GM21576 (cell line): ENCODE measurements at regions not wholly inside any gene's neighbourhood (a gene's known extent, or its start where the extent isn't known, plus 50 kb on each side); places are given as distances from the start of the nearest gene placed in this dataset.

Source experiments
- ATAC-seq: cut with Tn5 transposase; IDR thresholded peaks from one replicate; pipeline ENCODE4 v1.9.1; 2021; ENCODE audit warnings: mild to moderate bottlenecking, moderate library complexity; ENCODE audit not compliant: unreplicated experiment

- ATAC-seq = no peak
Measured at GRCh38 chr6:110033101-110033500, 55.0 kb downstream of the GPR6 start.

DNA sequence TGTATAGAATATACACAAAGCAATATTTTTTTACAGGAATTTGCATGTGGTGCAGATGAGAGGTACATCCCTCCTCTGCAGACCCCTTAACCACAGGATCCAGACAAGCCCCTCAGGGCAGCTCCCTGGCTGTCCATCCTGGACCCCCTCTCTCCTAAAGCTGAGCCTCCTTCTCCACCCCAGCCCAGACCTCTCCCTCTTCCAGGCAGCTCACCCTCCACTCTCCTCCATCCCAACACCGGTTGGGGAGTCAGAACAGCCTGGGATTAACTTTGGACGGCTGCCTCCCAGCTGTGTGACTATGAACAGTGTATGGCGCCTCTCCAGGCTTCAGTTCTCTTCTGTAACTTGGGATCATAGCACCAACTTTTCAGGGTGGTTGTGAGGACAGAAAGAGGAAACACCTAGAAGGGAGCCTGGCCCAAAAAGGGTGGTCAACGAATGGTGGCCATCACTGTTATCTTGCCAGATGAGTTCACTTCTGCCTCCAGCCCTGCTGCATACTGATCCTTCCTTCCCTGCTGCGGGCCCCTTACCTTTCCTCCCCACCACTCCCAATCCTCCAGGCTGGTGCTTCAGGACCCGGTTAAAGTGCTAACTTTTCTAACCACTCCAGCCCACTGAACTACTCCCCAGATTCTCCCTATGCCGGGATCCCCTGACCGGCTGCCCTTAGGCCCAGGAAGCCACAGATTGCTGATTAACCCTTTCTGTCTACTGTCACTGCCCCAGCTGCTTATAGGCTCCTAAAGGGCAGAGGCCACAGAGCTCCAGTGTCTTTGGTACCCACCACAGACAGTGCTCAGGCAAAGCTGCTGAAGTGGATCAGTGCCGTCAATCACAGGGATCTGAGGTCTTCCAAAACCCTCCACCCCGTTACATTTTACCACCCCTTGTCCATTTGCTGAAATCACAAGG lies 55.9 kb downstream of the GPR6 start:
- no peak for ATAC-seq

- no peak for ATAC-seq
Measured at GRCh38 chr6:110034667-110035036, 56.5 kb downstream of the GPR6 start.

DNA sequence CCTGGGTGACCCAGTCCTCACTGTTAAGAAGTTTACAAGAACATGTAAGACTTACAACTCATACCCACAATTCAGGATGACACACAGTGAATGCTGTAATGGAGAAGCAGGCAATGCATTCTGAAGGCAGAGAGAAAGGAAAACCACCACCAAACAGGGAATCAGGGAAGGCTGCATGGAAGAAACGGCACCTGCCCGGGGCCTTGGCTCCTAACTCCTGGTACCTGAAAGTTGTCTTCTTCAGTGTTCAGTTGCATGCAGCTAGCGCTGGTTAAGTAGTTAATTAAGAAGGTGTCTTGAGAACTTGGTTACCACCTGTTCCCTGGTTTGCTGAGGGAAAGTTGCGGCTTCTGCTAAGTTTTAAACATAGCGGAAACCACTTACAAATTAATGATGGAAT lies 57.2 kb downstream of the GPR6 start:
- ATAC-seq = no peak

DNA sequence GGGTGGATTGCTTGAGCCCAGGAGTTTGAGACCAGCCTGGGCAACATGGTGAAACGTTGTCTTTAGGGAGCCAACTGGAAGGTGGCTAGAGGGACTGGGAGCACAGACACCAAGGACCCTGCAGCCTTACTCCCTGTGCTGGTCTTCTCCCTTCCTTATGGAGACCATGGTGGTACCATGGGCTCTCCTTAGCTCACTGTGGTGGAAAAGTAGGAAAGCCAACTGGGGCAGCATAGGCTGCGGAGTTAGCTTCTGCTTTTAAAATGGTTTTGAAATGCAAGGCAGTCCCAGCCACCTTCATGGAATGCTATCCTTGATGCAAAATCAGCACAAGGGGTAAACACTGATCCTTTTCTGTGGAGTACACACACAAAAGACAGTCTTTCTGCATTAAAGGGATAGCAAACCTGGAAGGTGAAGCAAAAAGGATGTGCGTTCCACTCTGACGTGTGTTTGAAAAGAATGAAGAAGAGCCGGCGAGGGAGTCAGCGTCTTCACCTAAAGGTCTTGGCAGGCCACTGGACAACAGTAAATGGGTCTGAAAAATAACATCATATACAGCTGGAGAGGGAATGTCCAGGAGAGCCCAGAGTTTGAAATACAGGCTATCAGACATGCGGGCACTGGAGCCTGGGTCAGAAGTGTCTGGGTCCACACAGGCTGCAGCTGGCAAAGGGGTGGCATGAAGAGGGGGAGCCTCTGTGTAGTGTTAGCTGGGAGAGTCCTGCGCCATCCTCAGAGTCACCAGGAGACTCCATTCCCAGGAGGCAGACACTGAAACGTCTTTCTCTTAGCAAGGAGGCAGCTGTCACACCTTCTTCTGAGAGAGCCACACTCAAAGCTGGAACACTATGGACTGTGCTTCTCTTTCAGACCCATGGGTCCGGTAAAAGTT lies 58.5 kb downstream of the GPR6 start:
- ATAC-seq = no peak

DNA sequence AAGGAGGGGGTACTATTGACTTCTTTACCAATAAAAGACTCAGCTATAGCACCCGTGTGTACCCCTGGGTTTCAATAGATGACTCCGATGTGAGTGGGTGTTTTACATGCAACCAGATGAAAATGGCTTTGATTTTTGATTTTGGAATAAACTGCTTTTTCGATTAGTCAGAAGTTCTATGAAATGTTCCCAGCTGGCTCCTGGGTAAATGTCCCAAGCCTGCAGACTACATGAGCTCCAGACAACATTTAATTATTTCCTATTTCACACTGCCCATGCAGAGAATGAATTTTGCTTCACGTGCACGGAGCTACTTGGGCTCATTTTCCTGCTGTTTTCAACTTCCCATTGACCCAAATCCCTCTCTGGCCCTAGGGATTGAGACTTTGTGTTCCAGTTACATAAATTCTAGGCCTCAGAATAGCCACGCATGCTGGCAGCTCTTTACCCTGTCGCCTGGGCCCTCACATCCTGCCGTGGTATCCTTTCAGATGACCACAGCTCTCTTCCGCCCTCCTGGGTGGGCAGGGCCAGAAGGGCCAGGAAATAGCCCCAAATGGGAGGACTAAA lies 59.7 kb downstream of the GPR6 start:
- ATAC-seq = no peak

DNA sequence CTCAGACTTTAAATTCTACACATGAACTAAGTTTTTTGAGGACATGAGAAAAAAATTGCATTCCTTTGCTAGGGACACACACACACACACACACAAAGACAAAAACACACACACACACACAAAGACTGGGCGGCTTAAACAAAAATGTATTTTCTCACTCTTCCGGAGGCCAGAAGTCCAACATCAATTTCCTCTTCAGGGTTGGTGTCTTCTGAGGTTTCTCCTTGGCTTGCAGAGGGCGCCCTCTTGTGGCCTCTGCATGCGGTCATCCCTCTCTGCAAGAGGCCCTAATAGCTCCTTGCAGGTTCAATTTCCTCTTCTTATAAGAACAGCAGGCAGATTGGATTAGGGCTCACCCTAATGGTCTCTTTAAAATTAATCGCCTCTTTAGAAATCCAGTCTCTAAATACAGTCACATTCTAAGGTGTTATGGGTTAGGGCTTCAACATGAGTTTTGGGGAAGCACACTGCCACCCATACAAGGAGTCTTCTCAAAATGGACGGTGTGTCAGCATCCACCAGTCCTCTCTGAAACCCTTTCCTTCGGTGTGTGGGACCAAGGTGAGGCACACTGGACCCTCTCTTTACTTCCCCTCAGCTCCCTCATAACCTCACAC lies 61.4 kb downstream of the GPR6 start:
- peak; percentile 71 for ATAC-seq

- ATAC-seq = peak; percentile 36
Measured at GRCh38 chr6:110039981-110040383, 61.9 kb downstream of the GPR6 start.

- no peak for ATAC-seq
Measured at GRCh38 chr6:110040716-110041115, 62.6 kb downstream of the GPR6 start.

- ATAC-seq = no peak
Measured at GRCh38 chr6:110041126-110041525, 63.0 kb downstream of the GPR6 start.

- ATAC-seq = no peak
Measured at GRCh38 chr6:110041830-110042229, 63.7 kb downstream of the GPR6 start.

DNA sequence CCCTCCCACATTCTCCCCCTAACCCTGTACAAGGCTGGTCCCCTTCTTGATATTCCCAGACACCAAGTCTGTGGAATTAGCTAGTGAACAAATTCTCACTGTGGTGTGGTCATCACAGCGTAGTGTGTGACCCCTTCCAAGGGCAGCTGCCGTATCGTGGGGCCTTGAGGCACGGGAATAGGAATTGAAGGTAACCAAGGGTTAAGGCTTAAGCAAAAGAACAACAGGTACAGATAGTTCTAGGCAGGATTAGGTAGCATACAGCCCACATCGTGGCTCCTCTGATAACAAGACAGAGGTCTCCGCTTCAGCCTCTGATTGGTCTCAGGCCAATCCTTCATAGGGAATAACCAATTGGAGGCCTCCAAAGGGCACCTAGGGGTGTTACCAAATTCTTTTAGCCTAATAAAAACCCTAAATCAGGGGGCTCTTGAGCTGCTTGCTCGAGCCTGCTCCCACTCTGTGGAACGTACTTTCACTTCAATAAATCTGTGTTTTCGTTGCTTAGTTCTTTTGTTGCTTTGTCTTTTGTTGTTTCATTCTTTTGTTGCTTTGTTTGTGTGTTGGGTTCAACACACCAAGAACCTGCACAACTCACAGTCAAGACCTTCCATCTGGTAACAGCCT lies 64.7 kb downstream of the GPR6 start:
- no peak for ATAC-seq

DNA sequence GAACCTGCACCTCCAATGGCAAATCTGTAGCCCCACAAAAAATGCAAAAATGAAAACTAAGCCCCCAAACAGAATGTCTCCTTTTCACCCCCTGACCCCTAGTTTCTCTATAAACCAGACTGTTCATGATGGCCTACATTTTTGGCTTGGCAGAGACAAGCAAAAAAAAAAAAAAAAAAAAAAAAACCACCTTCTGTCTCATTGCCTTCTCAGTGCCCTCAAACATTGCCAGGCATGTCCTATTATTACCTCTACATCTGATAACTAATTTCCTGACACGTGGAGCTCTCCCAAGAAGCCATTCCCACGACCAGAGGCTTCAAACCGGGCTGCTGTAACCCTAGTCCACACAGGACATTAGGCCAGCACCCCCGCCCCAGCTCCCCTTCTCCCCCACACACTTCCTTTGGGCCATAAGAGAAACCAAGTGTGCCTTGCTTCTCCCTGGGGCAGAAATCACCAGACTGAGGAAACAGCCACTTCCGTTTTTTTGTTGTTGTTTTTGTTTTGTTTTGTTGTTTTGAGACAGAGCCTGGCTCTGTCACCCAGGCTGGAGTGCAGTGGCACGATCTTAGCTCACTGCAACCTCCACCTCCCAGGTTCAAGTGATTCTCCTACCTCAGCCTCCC lies 65.4 kb downstream of the GPR6 start:
- no peak for ATAC-seq

DNA sequence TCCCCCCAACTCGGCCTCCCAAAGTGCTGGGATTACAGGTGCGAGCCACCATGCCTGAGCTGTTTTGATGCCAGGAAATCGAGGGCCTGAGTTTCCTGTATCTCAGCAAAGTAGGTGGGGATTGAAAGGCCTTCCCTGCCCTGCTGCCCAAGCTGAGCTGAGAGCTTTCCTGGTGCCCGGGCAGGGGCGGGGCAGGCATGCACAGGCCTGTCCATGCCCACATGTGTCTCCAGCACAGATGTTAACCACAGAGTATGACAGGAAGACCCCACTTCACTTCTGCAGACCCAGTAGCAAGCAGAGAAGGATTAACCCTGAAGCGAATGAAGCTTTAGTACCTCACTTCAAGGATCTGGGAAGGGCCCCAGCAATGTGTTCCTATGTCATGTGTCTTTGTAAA lies 66.0 kb downstream of the GPR6 start:
- ATAC-seq = no peak

- ATAC-seq = no peak
Measured at GRCh38 chr6:110044622-110045021, 66.5 kb downstream of the GPR6 start.

DNA sequence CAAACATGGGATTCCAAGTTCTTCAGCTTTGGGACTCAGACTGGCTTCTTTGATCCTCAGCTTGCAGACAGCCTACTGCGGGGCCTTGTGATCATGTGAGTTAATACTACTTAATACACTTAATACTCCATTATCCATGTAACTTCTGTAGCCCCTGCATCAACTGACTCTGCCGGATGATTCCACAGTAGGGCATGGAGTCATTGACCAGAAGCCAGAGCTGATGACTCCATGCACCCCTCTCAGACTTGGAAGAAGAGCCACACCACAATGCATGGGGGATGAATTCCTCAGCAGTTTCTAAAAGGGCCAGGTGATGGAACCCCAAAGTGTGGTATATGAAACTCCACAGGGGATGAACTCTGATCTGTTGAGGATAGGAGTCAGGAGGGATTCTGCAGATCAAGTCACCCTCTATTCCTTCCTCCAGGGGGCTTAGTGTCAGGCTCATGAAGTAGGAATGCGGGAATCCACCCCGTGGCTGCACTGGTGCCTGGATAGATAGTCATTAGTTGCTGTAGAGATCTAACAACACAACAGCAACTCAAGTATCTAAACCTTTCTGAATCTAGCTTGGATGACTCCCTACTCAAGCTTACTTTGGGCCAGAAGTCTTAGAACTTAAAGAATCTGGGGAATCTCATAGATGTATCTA lies 70.2 kb downstream of the GPR6 start:
- no peak for ATAC-seq

DNA sequence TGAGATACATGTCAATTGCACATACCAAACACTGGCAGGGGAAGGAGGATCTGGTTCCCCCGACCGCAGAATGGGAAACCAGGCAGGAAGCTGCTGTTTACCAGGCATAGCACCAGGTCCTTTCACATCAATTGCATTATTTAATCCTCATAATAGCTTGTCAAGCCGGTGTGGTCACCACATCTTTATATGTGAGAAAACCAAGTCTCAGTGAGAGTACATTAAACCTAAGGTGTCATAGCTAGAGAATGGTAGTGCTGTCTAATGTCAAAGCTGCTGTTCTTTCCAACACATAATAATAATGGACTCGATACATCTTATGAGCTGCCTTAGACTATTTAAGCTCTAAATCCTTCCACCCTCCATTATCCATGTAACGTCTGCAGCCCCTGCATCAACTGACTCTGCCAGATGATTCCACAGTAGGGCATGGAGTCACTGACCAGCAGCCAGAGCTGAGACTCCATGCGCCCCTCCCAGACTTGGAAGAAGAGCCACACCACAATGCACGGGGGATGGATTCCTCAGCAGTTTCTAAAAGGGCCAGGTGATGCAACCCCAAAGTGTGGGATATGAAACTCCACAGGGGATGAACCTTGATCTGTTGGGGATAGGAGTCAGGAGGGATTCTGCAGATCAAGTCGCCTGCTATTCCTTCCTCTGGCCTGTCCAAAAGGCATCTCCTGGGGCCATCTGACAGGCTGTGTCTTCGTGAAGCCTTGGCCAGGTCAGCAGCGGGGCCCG lies 71.8 kb downstream of the GPR6 start:
- no peak for ATAC-seq
